Stimulated activated CD8-positive, alpha-beta memory T cell treated with anti-CD3 and anti-CD28 coated beads, Interleukin-2, amount 100 ng/mL, for 48 hours (primary cell): ENCODE measurements at regions not wholly inside any gene's neighbourhood (a gene's known extent, or its start where the extent isn't known, plus 50 kb on each side); places are given as distances from the start of the nearest gene placed in this dataset.

Experiments
- DNase-seq, 2 donors: peaks; one replicate each; pipeline ENCODE4 v3.0.0-alpha.2; 2020; ENCODE audit warnings: low read depth in 2 of 2

DNA sequence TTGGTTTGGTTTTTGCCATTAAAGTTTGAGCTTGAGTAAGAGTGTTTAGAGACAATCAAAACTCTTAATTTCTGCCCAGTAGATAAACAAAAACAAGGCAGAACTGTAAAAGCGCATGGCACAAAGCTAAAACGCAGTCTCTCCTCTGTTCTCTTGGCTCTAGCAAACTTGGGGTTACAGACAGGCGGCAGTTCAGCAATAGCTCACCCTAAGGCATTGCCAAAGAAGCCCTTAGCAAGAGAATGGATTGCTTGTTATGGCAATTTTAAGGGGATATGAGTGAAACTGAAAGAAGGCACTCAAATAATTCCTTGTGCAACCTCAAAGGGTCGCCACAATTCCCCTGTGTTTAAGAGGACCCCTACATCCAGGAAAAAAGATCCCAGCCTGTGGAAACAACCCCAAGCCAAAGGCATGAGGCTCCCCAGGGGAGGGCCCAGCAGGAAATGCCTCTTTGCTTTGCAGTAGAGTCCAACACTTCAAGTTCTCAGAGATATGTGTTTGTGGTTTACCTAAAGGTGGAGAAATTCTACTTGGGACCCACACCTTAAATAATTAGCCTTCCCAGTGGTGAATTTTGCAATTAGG, 317.0 kb upstream of the MPDZ start:
- no peak for DNase-seq

GRCh38 chr9:13590996-13591395, 311.5 kb upstream of the MPDZ start:
- no peak for DNase-seq

DNA sequence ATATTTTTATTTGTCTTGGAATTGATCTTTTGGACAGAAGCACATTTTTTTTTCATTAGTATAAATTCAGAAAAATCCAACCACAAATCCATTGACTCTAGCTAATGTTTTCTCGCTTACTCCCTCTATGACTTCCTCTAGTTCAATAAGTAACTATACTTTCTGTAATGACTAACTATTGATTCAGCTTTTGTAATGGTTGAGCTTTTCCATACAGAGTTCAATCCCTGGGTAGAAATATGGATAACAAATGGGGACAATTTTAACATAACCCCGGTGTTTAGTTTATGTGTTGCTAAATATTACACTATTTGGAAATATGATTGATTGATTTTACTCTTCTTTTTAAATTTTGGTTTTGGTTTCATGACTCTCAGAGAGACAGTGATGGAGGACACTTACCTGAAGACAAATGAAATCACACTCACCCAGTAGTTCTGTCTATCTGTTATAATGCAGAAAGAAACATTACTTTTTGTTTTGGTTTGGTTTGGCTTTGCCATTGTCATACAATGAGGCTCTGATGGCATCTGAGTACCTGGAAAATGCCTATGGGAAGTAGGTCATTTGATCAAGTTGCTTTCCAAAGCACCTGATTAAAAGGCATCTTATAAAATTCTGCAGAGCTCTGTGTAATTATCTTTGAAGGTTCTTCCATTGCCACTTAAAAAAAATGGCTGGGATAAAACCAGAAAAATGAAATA, 309.7 kb upstream of the MPDZ start:
- no peak for DNase-seq

DNA sequence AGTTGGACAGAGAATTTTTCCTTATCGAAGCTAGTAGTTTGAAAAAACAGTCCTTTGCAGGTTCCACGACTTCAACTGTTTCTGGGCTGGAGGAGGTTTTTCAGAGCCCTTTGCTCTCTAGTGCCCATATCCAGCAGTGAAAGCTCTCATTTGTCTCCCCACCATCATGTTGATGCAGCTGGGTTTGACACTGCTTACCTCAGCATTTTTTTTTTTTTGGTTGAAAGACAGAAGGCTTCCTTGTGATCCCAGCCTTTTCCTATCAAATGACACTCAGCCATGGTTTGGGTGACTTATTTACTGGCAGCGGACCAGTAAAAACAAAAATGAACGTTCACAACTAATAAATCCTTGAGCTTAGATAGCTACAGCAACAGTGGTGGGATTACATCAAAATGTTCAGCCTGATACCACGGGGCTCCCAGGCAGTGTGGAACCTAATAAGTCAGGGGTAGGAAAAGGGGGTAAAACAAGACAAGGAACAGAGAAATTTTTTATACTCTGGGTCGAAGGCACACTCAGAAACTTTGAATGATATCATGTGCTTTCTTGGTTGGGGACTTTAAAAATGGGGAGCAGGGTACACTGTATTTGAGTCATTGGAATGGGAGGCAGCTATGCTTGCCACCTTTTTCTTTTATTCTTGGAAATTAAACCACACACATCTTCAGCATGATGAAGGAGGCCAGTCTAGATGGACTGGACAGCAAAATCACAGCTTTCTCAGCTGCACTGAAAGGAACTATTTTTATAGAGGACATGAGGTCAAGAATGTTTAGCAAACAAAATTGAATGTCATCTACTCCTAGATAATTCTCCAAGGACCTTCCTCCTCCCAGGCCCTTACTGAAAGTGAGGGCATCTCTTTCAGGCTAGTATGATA, 308.9 kb upstream of the MPDZ start:
- no peak for DNase-seq

- no peak for DNase-seq
These were observed 308.1 kb upstream of the MPDZ start for GRCh38 chr9:13587571-13587970.

DNA sequence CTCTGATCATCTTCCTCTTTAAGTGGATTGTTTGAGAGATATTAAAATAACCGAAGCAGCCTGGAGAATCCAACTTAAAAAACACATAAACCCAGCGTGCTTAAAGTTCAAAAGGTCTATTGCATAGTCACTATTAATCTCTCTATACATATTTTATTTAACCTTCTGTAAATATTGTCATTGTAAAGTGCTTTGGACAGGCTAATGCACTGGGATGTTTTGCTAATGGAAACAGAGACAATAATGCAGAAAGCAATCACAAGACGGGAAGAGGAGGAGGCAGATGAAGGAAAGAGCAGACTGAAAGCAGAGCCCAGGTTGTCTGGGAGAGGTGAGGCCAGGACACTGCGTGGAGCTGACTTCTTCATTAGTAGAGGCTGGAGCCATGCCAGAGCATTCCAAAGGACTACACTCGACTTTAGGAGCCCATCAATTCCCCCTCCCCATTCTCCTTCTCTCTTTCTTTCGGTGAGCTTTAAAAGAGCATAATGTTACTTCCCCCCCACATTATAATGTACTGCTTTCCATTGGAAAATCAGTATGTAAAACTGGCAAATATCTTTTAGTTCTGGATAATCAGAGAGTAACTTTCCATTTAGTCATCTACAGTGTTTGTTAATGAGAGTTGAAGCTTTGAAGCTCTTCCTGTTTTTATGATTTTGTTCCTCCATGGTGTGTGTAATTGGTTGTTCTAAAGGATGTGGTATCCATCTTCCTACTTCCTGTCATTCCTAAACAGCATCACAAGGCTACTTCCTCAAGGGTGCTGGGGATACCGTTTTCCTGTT, 307.3 kb upstream of the MPDZ start:
- no peak for DNase-seq

DNA sequence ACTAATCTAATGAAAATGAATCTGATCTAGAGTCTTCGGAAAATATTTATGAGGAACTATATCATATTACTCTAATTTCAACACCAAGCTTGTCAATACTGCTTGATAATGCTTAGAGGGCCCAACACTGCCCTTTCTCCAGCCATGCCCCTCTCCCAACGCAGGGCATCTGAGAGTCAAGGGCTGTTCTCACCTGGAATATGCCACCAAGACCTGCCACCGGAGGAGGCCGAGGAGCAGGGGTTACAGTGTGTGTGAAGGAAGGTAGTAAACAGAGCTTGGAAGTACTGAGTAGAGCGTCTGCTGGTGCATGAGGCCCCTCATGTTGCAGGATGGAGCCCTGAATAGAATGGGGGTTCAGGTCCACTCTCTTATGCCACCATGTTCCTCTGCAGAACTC, 301.3 kb upstream of the MPDZ start:
- no peak for DNase-seq

DNA sequence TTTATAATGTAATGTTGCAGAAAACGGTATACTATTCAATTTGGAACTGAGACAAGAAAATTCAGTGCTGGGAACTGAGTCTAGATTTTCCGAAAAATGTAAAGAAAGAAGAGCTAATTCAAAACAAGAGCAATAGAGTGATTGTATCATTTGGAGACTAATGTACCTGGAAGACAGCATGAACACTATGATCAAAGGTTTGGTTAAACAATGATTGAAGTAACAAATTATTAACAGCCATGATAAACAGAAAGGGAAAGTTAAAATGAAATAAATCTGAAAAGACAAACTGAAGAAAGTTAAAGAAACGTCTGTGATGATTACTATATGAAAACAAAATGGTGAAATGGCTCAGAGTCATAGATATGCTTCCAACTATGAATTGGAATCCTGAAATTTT, 300.6 kb upstream of the MPDZ start:
- DNase-seq, result no peak

GRCh38 chr9:13576101-13576500, 296.6 kb upstream of the MPDZ start:
- no peak for DNase-seq

- DNase-seq, result no peak
These were observed 296.1 kb upstream of the MPDZ start for GRCh38 chr9:13575558-13575957.

DNA sequence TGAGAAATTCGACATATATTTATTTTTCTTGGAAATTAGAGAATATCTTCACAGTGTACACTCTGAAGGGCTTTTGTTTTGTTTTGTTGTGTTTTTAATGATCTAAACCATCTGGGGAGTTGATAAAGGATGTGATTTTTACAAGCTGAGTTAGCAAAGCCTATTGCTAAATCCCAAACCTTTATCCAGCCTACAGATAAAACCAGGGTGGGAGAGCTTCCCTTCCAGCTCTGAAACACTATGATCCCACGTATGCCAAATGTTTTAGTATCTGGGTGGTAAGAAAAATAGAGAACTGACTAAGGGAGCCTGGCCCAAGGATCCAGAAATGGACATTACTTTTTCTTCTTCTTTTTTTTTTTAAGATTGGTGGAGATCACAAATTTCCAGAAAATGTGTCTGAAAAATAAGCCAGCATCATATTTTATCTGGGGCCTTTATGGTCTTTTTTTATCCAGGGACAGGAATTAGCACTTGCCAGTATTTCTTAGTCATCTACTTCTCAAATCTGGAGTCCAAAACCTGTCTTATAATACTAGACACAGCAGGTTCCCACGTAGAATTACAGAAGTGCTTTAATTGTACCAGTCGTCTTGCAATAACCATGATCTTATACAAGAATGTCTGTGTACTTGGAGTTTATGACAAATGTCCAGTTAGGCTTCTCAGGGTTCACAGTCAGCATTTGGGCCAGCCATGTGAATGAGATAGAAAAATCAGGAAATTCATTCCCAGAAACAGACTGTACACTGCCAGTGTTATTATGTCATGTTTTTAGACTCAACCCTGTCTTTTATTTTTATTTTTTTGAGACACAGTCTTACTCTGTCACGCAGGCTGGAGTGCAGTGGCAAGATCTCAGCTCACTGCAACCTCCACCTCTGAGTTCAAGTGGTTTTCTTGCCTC, 290.8 kb upstream of the MPDZ start:
- DNase-seq, result no peak

GRCh38 chr9:13569602-13570067, 290.1 kb upstream of the MPDZ start:
- DNase-seq, result no peak

- DNase-seq, result no peak
These were observed 289.5 kb upstream of the MPDZ start for GRCh38 chr9:13568841-13569601.

DNA sequence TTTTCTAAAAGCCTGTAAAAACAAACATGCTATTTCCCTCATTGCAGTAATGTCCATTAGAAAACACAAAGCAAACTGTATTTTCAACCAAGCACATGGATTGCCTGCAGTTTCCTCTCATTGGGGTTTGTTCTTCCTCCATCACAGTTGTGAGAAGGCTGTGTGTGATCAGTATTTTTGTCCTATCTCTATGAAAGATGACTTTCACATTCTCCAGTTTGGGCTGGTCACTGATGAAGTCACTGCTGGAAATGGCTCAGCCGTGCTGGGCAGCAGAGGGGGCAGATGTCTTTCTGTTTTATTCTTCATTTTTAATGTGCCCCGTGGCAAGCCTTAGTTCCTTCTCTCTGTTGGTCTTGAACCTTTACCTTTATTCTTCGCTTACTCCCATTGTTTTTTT, 288.9 kb upstream of the MPDZ start:
- no peak for DNase-seq

GRCh38 chr9:13567833-13568232, 288.3 kb upstream of the MPDZ start:
- DNase-seq, result no peak

GRCh38 chr9:13557746-13558145, 278.3 kb upstream of the MPDZ start:
- DNase-seq, result no peak

DNA sequence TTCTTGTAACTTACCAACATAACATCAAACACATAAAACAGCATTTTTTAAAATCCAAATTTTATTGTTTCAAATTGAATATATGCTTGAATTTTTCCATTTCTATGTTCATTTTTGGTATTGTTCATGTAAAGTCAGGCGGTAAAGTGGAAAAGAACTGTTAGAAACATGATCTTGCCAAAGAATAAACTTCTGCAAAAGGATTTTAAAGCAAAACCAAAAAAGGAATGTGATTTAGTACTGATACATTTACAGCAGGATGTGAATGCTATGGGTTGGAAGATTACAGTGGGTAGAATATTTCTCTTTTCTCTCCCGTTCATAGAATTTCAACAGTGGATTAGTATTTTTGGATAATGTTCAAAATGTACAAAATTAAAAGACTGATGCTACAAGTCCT, 277.2 kb upstream of the MPDZ start:
- no peak for DNase-seq

DNA sequence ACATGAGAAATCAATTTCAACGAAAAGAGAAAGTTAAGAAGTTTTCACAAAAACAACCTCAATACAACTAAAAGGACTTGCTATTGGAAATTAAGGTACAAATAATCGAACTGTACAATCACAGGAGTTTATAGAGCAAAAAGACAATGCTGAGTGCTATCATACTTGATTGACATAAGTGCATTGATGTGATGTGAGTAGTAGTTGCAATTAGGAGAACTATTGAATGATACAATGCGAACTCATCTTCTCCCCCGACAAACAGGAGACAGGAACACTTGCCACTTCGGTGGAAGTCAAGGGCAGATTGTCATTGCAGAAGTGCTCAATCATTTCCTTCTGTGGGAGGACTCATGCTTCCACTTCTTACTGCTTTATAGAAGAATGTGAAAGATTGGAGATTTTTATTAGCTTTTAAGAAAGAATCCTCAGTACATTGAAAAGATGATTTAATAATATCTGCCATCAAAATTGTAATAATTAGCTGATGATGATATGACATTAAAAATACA, 276.6 kb upstream of the MPDZ start:
- no peak for DNase-seq

DNA sequence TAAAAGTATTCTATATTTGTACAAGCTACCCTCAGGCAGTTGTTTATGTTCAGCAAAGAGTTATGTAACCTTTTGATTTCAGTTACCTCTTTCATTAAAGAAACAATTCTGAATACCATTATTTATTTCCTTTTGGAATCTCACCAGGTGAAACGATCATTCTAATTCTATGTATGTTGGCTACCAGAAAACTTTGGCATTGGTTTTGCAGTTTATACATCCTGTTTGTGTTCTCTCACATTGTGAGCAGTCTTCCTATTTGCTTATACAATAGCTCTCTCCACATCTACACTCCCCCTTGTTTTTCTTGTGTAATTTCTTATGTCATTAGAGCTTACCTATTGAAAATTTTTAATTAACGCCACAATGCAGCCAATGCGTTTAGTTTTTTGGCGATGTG, 276.0 kb upstream of the MPDZ start:
- no peak for DNase-seq

DNA sequence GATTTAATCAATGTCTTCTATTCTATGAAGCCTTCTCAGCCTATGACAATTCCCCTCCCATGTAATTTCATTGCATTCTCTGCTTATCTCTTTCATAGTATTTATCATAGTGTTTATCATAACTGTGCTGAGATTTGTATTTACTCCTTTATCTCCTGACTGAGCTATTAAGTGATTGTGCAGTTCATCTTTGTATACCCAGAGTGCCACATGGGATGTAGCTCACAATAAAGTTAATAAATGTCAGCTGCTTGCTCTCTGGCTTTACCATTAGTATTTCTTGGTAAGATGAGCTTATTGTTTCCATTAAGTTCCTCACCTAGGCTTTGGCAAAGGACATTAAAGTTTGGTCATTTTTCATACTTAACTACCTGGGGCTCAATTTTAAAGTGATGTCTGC, 275.1 kb upstream of the MPDZ start:
- no peak for DNase-seq
